Osteoblast (primary cell): ENCODE measurements at regions not wholly inside any gene's neighbourhood (a gene's known extent, or its start where the extent isn't known, plus 50 kb on each side); places are given as distances from the start of the nearest gene placed in this dataset.

Source experiments
- DNase-seq: peaks from one replicate; pipeline ENCODE4 v3.0.0; 2011; ENCODE audit warnings: low spot score, mixed read lengths; ENCODE audit not compliant: insufficient read length; ENCODE audit errors: missing footprints
- H2AFZ ChIP-seq: 2 replicates; pipeline ENCODE4 v1.6.0; 2011; ENCODE audit warnings: mild to moderate bottlenecking, low read length
- H3K27ac ChIP-seq: 2 replicates; pipeline ENCODE4 v1.5.1; 2011; ENCODE audit warnings: mild to moderate bottlenecking, low read depth, low read length, moderate library complexity
- H3K27me3 ChIP-seq: 2 replicates; pipeline ENCODE4 v1.6.0; 2012; ENCODE audit warnings: mild to moderate bottlenecking, control low read depth, inconsistent platforms, low read length, moderate library complexity; ENCODE audit not compliant: insufficient read depth
- H3K36me3 ChIP-seq: 2 replicates; pipeline ENCODE4 v1.5.1; 2011; ENCODE audit warnings: mild to moderate bottlenecking, low read length, control low read depth, moderate library complexity; ENCODE audit not compliant: insufficient read depth
- H3K4me1 ChIP-seq: 2 replicates; pipeline ENCODE4 v1.5.1; 2011; ENCODE audit warnings: mild to moderate bottlenecking, low read length, control low read depth, moderate library complexity; ENCODE audit not compliant: insufficient read depth
- H3K4me2 ChIP-seq: 2 replicates; pipeline ENCODE4 v1.6.0; 2011; ENCODE audit warnings: mild to moderate bottlenecking, low read length; ENCODE audit not compliant: insufficient read depth
- H3K4me3 ChIP-seq: fragments of 200-600 bp; sonication (generic); 3 replicates; pipeline ENCODE4 v1.5.1; 2012; ENCODE audit warnings: mild to moderate bottlenecking, low read length, inconsistent platforms; ENCODE audit not compliant: insufficient read depth
- H3K79me2 ChIP-seq: 2 replicates; pipeline ENCODE4 v1.6.0; 2012; ENCODE audit warnings: mild to moderate bottlenecking, low read length, control low read depth, inconsistent platforms; ENCODE audit not compliant: insufficient read depth
- H3K9me3 ChIP-seq: 2 replicates; pipeline ENCODE4 v1.5.1; 2011; ENCODE audit warnings: low read depth, low read length, control low read depth
- H4K20me1 ChIP-seq: 2 replicates; pipeline ENCODE4 v1.6.0; 2012; ENCODE audit warnings: mild to moderate bottlenecking, low read length, control low read depth; ENCODE audit not compliant: insufficient read depth
- CTCF ChIP-seq: IDR thresholded peaks from 2 replicates; pipeline ENCODE4 v1.5.1; 2011; ENCODE audit warnings: mild to moderate bottlenecking, low read depth, low read length, moderate library complexity; ENCODE audit errors: extremely low read depth

- Histone ChIP-seq H3K9me3 (peaks cover 2% of the 10 kb centered on the region), H3K4me1 (no peaks in the 10 kb centered on the region), H3K4me2 (no peak overlapping the region), H3K36me3 (no peaks in the 10 kb centered on the region), H3K27me3 (no peaks in the 10 kb centered on the region), H3K27ac (no peak overlapping the region), H3K79me2 (no peaks in the 10 kb centered on the region), H4K20me1 (no peaks in the 10 kb centered on the region), H3K4me3 (no peak overlapping the region), H2AFZ (no peak overlapping the region)
- DNase-seq: no peak
- no peak for TF ChIP-seq CTCF
Observed at GRCh38 chr3:76715426-76715825, 324.5 kb upstream of the ROBO2 start.

- Histone ChIP-seq H3K36me3 (no peaks in the 10 kb centered on the region), H3K9me3 (peaks cover 2% of the 10 kb centered on the region), H2AFZ (no peak overlapping the region), H4K20me1 (no peaks in the 10 kb centered on the region), H3K27me3 (no peaks in the 10 kb centered on the region), H3K27ac (no peak overlapping the region), H3K79me2 (no peaks in the 10 kb centered on the region), H3K4me2 (no peak overlapping the region), H3K4me1 (no peaks in the 10 kb centered on the region), H3K4me3 (no peak overlapping the region)
- DNase-seq: no peak
- no peak for TF ChIP-seq CTCF
Observed at GRCh38 chr3:76723366-76723765, 316.5 kb upstream of the ROBO2 start.

- Histone ChIP-seq H3K9me3 (peaks cover 2% of the 10 kb centered on the region), H3K4me1 (no peaks in the 10 kb centered on the region), H3K27ac (no peak overlapping the region), H4K20me1 (no peaks in the 10 kb centered on the region), H3K36me3 (no peaks in the 10 kb centered on the region), H3K4me2 (no peak overlapping the region), H3K4me3 (no peak overlapping the region), H2AFZ (no peak overlapping the region), H3K79me2 (no peaks in the 10 kb centered on the region), H3K27me3 (no peaks in the 10 kb centered on the region)
- DNase-seq: no peak
- no peak for TF ChIP-seq CTCF
Observed at GRCh38 chr3:76724075-76724474, 315.8 kb upstream of the ROBO2 start.

GRCh38 chr3:76724706-76725105 lies 315.2 kb upstream of the ROBO2 start:
- no peak for DNase-seq
- Histone ChIP-seq H3K27me3 (no peaks in the 10 kb centered on the region), H3K9me3 (peaks cover 2% of the 10 kb centered on the region), H3K36me3 (no peaks in the 10 kb centered on the region), H4K20me1 (no peaks in the 10 kb centered on the region), H3K4me2 (no peak overlapping the region), H3K27ac (no peak overlapping the region), H3K4me1 (no peaks in the 10 kb centered on the region), H2AFZ (no peak overlapping the region), H3K79me2 (no peaks in the 10 kb centered on the region), H3K4me3 (no peak overlapping the region)
- TF ChIP-seq CTCF: no peak
